ENCODE measurements at regions not wholly inside any gene's neighbourhood (a gene's known extent, or its start where the extent isn't known, plus 50 kb on each side); places are given as distances from the start of the nearest gene placed in this dataset.
"Not testable (repeated sequence)": the region's sequence is repeated elsewhere in the genome, so short reads cannot be mapped to it uniquely, and the experiment has no call there.

DNA sequence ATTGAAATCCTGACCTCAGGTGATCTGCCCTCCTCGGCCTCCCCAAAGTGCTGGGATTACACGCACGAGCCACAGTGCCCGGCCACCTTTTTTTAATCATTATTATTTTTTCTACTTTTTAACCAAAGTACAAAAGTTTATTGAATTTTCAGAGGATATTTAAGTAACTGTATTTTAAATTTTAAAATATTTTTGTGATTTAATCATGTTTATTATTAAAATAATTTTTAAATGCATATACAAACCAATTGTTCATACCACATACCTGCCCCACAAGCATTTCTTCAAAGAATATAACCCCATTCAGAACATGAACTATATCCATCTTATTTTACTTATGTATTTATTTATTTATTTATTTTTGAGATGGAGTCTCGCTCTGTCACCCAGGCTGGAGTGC lies 163.6 kb upstream of the MAP2 start:
- Histone ChIP-seq H3K4ac (ENCODE audit: low read depth in 1 of 2, low read length in 2 of 2) (no peak overlapping the region), H2AK5ac (ENCODE audit: low read length, severe bottlenecking) (no peak overlapping the region), H3K27me3 (ENCODE audit: control insufficient read depth in 1 of 2, insufficient read depth in 1 of 2, low read length in 2 of 2) (no peaks in the 10 kb centered on the region), H2AFZ (ENCODE audit: low read depth, low read length) (no peak overlapping the region), H4K8ac (ENCODE audit: low read length) (no peak overlapping the region), H3K23ac (ENCODE audit: low read length in 2 of 2) (no peak overlapping the region), H3K14ac (ENCODE audit: low read length in 2 of 2) (no peak overlapping the region), H2BK5ac (ENCODE audit: low read depth, low read length, poor library complexity, severe bottlenecking) (no peak overlapping the region), H4K91ac (ENCODE audit: low read length) (no peak overlapping the region), H2BK120ac (ENCODE audit: low read depth, low read length) (no peak overlapping the region), H3K9ac (ENCODE audit: low read length) (no peak overlapping the region), H3K4me3 (ENCODE audit: insufficient read depth in 1 of 2, low read depth in 1 of 2, low read length in 2 of 2) (no peak overlapping the region), H3K18ac (ENCODE audit: low read depth in 1 of 2, low read length in 2 of 2) (no peak overlapping the region), H3K9me3 (ENCODE audit: control insufficient read depth, low read length) (no peaks in the 10 kb centered on the region), H3K79me1 (replicated peaks; ENCODE audit: low read length, poor library complexity, severe bottlenecking) (no peaks in the 10 kb centered on the region), H3K4me2 (ENCODE audit: low read length, poor library complexity, severe bottlenecking) (no peak overlapping the region), H2BK15ac (ENCODE audit: low read depth, poor library complexity, severe bottlenecking) (no peak overlapping the region), H3K4me1 (ENCODE audit: control insufficient read depth, insufficient read depth, low read depth, low read length) (no peaks in the 10 kb centered on the region), H3K27ac (ENCODE audit: low read length, poor library complexity, severe bottlenecking) (no peak overlapping the region), H2BK12ac (ENCODE audit: low read length in 2 of 2) (no peak overlapping the region), H3K36me3 (ENCODE audit: control insufficient read depth in 1 of 2, insufficient read depth in 2 of 2, low read depth in 1 of 2, low read length in 2 of 2) (no peaks in the 10 kb centered on the region)
- DNase-seq = no peak
- WGBS = no CpG with 5 or more reads among the region's 5 CpGs

DNA sequence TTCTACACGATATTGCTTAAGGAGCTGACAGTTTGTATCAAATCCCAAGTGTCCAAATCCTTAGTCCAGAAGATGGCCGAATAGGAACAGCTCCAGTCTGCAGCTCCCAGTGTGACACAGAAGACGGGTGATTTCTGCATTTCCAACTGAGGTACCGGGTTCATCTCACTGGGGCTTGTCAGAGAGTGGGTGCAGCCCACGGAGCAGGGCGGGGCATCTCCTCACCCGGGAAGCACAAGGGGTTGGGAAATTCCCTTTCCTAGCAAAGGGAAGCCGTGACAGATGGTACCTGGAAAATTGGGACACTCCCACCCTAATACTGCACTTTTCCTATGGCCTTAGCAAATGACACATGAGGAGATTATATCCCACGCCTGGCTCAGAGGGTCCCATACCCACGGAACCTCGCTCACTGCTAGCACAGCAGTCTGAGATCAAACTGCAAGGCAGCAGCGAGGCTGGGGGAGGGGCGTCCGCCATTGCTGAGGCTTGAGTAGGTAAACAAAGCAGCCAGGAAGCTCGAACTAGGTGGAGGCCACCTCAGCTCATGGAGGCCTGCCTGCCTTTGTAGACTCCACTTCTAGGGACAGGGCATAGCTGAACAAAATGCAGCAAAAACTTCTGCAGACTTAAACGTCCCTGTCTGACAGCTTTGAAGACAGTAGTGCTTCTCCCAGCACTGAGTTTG lies 162.3 kb upstream of the MAP2 start:
- not testable (repeated sequence) for H4K91ac ChIP-seq (ENCODE audit: low read length); H3K27me3 ChIP-seq (ENCODE audit: control insufficient read depth in 1 of 2, insufficient read depth in 1 of 2, low read length in 2 of 2); H3K9me3 ChIP-seq (ENCODE audit: control insufficient read depth, low read length); H3K4ac ChIP-seq (ENCODE audit: low read depth in 1 of 2, low read length in 2 of 2); H3K23ac ChIP-seq (ENCODE audit: low read length in 2 of 2); H3K14ac ChIP-seq (ENCODE audit: low read length in 2 of 2); H3K27ac ChIP-seq (ENCODE audit: low read length, poor library complexity, severe bottlenecking); H3K36me3 ChIP-seq (ENCODE audit: control insufficient read depth in 1 of 2, insufficient read depth in 2 of 2, low read depth in 1 of 2, low read length in 2 of 2); H3K4me3 ChIP-seq (ENCODE audit: insufficient read depth in 1 of 2, low read depth in 1 of 2, low read length in 2 of 2); H3K4me1 ChIP-seq (ENCODE audit: control insufficient read depth, insufficient read depth, low read depth, low read length); H3K4me2 ChIP-seq (ENCODE audit: low read length, poor library complexity, severe bottlenecking); DNase-seq; H2BK120ac ChIP-seq (ENCODE audit: low read depth, low read length); H2BK15ac ChIP-seq (ENCODE audit: low read depth, poor library complexity, severe bottlenecking); H3K9ac ChIP-seq (ENCODE audit: low read length); H2BK5ac ChIP-seq (ENCODE audit: low read depth, low read length, poor library complexity, severe bottlenecking); H4K8ac ChIP-seq (ENCODE audit: low read length); H2AK5ac ChIP-seq (ENCODE audit: low read length, severe bottlenecking); H2BK12ac ChIP-seq (ENCODE audit: low read length in 2 of 2); H2AFZ ChIP-seq (ENCODE audit: low read depth, low read length); H3K79me1 ChIP-seq (replicated peaks; ENCODE audit: low read length, poor library complexity, severe bottlenecking); H3K18ac ChIP-seq (ENCODE audit: low read depth in 1 of 2, low read length in 2 of 2)
- 81% methylated on average over 16 of the region's 16 CpGs for WGBS

DNA sequence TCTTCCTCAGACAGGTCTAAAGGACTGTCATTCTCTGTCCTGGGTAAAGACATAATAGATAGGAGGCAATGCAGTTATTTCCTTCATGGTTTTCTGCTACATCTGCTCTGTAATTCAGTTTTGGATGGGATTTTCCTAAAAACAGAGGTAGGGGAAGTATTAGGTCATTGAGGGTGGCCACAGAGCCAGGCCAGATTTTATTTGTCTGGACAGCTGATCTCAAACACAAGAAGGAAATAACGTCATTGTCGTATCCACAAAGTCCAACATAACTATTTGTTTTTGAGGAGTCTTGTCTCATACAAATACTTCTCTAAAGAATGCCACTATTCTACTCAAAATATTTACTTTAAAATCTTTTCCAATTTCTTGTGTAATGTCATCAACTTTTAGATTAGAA lies 154.8 kb upstream of the MAP2 start:
- H2AFZ ChIP-seq (ENCODE audit: low read depth, low read length) = no peak overlapping the region
- H4K91ac ChIP-seq (ENCODE audit: low read length) = no peak overlapping the region
- H3K4me1 ChIP-seq (ENCODE audit: control insufficient read depth, insufficient read depth, low read depth, low read length) = no peaks in the 10 kb centered on the region
- H3K18ac ChIP-seq (ENCODE audit: low read depth in 1 of 2, low read length in 2 of 2) = no peak overlapping the region
- WGBS = 100% methylated on average over 2 of the region's 2 CpGs
- no peak overlapping the region for H2BK120ac ChIP-seq (ENCODE audit: low read depth, low read length)
- H3K4me2 ChIP-seq (ENCODE audit: low read length, poor library complexity, severe bottlenecking) = no peak overlapping the region
- no peaks in the 10 kb centered on the region for H3K79me1 ChIP-seq (replicated peaks; ENCODE audit: low read length, poor library complexity, severe bottlenecking)
- no peak overlapping the region for H2BK12ac ChIP-seq (ENCODE audit: low read length in 2 of 2)
- no peak overlapping the region for H2AK5ac ChIP-seq (ENCODE audit: low read length, severe bottlenecking)
- H2BK5ac ChIP-seq (ENCODE audit: low read depth, low read length, poor library complexity, severe bottlenecking) = no peak overlapping the region
- no peak overlapping the region for H3K27ac ChIP-seq (ENCODE audit: low read length, poor library complexity, severe bottlenecking)
- no peak for DNase-seq
- H3K36me3 ChIP-seq (ENCODE audit: control insufficient read depth in 1 of 2, insufficient read depth in 2 of 2, low read depth in 1 of 2, low read length in 2 of 2) = no peaks in the 10 kb centered on the region
- H3K14ac ChIP-seq (ENCODE audit: low read length in 2 of 2) = no peak overlapping the region
- H2BK15ac ChIP-seq (ENCODE audit: low read depth, poor library complexity, severe bottlenecking) = no peak overlapping the region
- H3K9ac ChIP-seq (ENCODE audit: low read length) = no peak overlapping the region
- H3K9me3 ChIP-seq (ENCODE audit: control insufficient read depth, low read length) = no peaks in the 10 kb centered on the region
- no peak overlapping the region for H4K8ac ChIP-seq (ENCODE audit: low read length)
- H3K23ac ChIP-seq (ENCODE audit: low read length in 2 of 2) = no peak overlapping the region
- no peak overlapping the region for H3K4ac ChIP-seq (ENCODE audit: low read depth in 1 of 2, low read length in 2 of 2)
- no peaks in the 10 kb centered on the region for H3K27me3 ChIP-seq (ENCODE audit: control insufficient read depth in 1 of 2, insufficient read depth in 1 of 2, low read length in 2 of 2)
- H3K4me3 ChIP-seq (ENCODE audit: insufficient read depth in 1 of 2, low read depth in 1 of 2, low read length in 2 of 2) = no peak overlapping the region

DNA sequence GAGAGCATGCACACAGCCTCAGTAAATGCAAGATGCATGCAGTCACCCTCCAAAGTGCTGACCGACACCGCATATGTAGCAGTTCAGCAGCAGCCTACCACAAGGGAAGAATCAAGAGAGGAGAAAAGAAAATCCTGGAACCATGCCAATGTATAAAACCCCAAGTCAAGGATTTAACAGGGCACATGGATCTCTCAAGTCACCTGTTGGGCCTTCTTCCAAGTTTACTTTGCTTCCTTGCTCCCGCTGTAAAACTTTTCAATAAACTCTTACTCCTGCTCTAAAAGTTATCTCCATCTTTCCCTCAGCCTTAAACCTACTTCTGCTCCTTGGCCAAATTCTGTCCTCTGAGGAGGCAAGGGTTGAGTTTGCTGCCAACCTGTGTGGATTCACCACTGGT lies 147.8 kb upstream of the MAP2 start:
- Histone ChIP-seq H4K8ac (ENCODE audit: low read length) (no peak overlapping the region), H3K4ac (ENCODE audit: low read depth in 1 of 2, low read length in 2 of 2) (no peak overlapping the region), H3K27ac (ENCODE audit: low read length, poor library complexity, severe bottlenecking) (no peak overlapping the region), H3K79me1 (replicated peaks; ENCODE audit: low read length, poor library complexity, severe bottlenecking) (no peaks in the 10 kb centered on the region), H3K4me2 (ENCODE audit: low read length, poor library complexity, severe bottlenecking) (no peak overlapping the region), H2BK5ac (ENCODE audit: low read depth, low read length, poor library complexity, severe bottlenecking) (no peak overlapping the region), H3K36me3 (ENCODE audit: control insufficient read depth in 1 of 2, insufficient read depth in 2 of 2, low read depth in 1 of 2, low read length in 2 of 2) (no peaks in the 10 kb centered on the region), H3K18ac (ENCODE audit: low read depth in 1 of 2, low read length in 2 of 2) (no peak overlapping the region), H3K9me3 (ENCODE audit: control insufficient read depth, low read length) (no peaks in the 10 kb centered on the region), H2AFZ (ENCODE audit: low read depth, low read length) (no peak overlapping the region), H2BK12ac (ENCODE audit: low read length in 2 of 2) (no peak overlapping the region), H3K4me1 (ENCODE audit: control insufficient read depth, insufficient read depth, low read depth, low read length) (no peaks in the 10 kb centered on the region), H3K9ac (ENCODE audit: low read length) (no peak overlapping the region), H2BK15ac (ENCODE audit: low read depth, poor library complexity, severe bottlenecking) (no peak overlapping the region), H3K23ac (ENCODE audit: low read length in 2 of 2) (no peak overlapping the region), H2BK120ac (ENCODE audit: low read depth, low read length) (no peak overlapping the region), H2AK5ac (ENCODE audit: low read length, severe bottlenecking) (no peak overlapping the region), H4K91ac (ENCODE audit: low read length) (no peak overlapping the region), H3K27me3 (ENCODE audit: control insufficient read depth in 1 of 2, insufficient read depth in 1 of 2, low read length in 2 of 2) (no peaks in the 10 kb centered on the region), H3K14ac (ENCODE audit: low read length in 2 of 2) (no peak overlapping the region), H3K4me3 (ENCODE audit: insufficient read depth in 1 of 2, low read depth in 1 of 2, low read length in 2 of 2) (no peak overlapping the region)
- 77% methylated on average over 3 of the region's 3 CpGs for WGBS
- no peak for DNase-seq
